KBM-7 (cell line): ENCODE measurements at regions not wholly inside any gene's neighbourhood (a gene's known extent, or its start where the extent isn't known, plus 50 kb on each side); places are given as distances from the start of the nearest gene placed in this dataset.

Experiments used
- DNase-seq: peaks from one replicate; pipeline ENCODE4 v3.0.0-alpha.2; 2015
- in situ Hi-C: fragments of 300-500 bp; cut with MboI; formaldehyde crosslinking; loops from 2 replicates; pipeline ENCODE4 v1.14.3; 2020; ENCODE audit warnings: low sequenced_read_pairs, low pct_unique_long_range_greater_than_20kb, mixed read lengths

GRCh38 chr2:125037135-125037653 lies 1012.1 kb downstream of the CNTNAP5 start:
- in situ Hi-C loops, result no loop called here
- no peak for DNase-seq

- in situ Hi-C loops, result no loop called here
- no peak for DNase-seq
Observed at GRCh38 chr2:125041846-125042245, 1016.8 kb downstream of the CNTNAP5 start.

GRCh38 chr2:125042727-125043126 lies 1017.6 kb downstream of the CNTNAP5 start:
- in situ Hi-C loops, result no loop called here
- DNase-seq, result no peak

DNA sequence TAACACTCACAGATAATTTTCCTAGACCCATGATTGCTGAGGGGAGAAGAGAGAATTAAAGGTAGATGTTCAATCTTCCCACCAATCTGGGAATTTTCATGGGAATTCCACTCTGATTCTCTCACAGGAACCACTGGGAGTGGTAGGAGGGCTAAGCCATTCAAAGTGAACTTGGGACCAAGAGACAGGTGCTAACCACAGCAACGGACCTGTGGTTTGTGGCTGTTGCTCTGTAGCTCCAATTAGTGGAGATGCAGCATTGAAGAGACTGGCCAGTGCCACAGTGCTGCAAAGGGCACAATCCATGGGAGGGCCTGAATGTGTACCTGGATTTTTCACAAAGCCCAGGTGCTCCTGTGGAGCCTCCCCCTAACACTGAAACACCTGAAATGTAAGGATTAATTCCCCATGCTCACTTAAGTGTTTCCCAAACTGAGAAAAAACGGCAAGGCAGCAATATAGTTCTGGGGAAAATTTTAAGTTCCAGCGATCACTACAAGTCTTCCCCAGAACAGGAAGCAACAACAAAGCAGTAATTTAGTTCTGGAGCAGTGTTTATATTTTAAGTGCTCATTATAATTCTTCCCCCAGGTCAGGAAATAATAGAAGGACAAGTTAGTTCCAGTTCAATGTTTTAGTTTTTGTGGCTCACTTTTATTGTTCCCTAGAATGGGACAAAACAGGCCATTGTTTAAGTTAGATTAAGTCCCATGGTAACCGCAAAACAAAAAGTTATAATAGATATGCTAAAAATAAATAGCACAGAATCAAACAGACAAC lies 1045.8 kb downstream of the CNTNAP5 start:
- in situ Hi-C loops, result no loop called here

DNA sequence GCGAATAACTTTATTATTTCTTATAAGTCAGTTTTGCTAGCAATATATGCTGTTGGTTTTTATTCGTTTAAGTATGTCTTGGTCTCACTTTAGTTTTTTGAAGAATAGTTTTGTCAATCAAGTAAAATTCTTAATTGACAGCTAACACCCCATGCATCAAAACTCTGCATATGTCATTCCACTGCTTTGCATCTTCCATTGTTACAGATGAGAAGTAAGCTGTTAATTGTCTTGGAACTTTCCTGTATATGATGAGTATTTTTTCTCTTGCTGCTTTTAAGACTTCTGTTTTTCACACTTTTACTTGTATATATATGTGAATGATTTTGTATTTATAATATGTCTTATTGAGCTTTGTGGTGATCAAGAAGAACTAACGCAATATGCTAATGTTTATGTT lies 1048.4 kb downstream of the CNTNAP5 start:
- in situ Hi-C loops, result no loop called here
- DNase-seq, result no peak

More for the DNA sequence above, 1045.8 kb downstream of the CNTNAP5 start:
- no peak for DNase-seq

DNA sequence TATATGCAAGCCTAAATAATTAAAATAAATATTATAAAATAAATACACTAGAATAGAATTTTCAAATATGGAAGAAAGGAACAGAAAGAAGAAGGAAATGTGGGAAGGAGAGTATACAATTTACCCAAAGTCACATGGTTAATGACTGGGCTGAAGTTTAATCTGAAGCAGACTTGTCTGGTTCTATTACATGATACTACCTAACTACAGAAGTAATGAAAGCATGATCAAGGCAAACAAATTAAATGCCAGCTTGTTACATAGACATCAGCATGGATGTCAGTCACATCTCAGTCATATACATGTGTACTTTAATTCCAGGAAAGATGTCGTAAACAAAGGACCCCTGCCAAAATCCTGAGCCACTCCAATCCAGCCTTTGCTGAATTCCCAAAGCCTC lies 1060.8 kb downstream of the CNTNAP5 start:
- in situ Hi-C loops, result no loop called here
- DNase-seq, result no peak

DNA sequence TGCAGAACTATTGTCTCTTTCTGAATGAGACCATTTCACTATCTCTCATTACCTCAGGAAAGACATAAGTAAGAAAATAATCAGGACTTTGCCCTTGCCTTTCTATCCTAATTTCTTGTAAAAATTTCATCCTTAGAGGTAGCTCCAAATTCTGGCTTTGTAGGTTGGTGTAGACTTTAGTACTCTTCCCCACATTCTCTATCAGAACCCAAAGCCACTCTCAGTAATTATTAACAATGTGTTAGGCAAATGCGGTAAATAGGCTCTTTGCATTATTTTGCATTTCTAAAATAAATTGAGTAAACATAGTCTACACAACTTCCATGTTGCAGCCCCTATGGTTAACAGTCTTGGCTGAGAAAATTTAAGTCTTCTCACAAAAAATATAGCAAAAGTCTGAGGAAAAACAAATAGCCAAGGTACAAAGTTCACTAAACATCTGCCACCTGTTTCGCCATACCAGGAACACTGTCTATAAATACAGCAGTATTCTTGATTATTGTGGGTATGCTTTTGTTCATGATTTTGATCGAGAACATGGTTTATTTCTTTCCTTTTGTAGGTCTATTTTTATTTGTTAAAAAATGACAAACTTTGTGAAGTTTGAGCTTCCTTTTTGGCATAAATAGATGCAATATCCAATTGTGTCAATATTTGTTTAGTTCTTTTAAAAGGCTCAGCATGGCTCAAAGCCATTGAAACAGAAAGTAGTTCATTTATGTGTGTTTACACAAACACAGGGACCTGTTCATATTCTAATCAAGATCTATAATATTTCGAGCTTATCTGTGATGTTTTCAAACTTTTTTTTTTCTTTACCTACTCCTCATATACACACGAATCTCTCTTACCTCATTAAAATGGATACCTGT lies 1061.5 kb downstream of the CNTNAP5 start:
- in situ Hi-C loops, result no loop called here

DNA sequence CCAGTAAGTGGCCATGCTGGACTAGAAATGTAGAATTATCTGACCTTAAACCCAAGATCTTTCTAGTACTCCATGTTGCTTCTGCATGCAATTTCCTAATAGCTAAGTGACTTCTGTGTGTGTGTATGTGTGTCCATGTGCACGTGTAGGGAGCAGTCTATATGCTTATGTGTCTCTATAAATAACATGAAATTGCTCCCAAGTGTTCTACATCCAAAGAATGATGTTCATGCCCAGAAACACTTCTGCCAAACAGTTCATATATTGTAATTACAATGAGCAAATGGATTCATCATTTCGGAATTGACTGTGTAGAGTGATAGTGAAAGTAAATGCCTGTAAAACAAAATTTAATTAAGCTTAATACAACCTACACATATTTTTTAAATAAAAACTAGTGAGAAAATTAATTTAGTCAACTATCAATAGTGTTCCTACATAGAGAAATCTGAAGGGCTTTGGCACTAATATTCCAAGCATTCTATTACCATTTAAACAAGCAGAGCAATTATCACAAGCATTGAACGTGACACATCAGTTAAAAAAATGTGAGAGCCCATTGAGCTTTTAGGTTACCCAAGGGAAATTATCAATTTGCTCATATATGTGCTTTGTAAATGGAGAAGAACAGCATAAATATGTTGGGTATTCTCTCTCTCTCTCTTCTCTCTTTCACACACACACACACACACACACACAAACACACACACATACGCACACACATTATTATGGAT lies 1067.4 kb downstream of the CNTNAP5 start:
- in situ Hi-C loops, result no loop called here
- no peak for DNase-seq

More for the DNA sequence above, 1061.5 kb downstream of the CNTNAP5 start:
- no peak for DNase-seq

GRCh38 chr2:125095826-125096225 lies 1070.7 kb downstream of the CNTNAP5 start:
- DNase-seq, result no peak
- in situ Hi-C loops, result no loop called here

DNA sequence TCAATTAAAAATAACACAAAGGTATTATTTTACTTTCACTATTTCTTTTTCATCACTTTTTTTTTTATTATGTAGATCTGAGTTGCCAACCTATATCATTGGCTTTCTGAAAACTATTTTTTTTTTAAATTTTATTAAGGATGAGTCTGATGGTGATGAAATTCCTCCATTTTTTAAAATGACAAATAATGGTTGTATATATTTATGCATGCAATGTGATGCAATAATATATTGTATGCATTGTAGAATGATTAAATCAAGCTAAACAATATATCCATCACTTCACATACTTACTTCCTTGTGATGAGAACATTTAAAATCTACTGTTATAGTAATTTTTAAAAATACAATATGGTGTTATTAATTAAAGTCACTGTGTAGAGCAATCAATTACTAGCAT lies 1081.6 kb downstream of the CNTNAP5 start:
- in situ Hi-C loops, result no loop called here
- DNase-seq, result no peak

DNA sequence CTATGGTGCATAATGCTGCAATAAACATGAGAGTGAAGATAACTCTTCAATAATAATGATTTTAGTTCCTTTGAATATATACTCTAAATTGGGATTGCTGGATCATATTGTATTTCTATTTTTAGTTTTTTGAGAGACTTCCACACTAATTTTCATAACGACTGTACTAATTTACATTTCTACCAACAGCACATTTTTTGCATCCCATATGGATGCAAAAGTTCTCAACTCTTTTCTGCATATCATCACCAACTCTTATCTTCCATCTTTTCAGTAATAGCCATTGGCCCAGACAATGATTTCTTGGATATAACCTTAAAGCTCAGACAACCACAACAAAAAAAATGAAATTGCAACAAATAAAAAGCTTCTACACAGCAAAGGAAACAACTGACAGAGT lies 1082.4 kb downstream of the CNTNAP5 start:
- in situ Hi-C loops, result no loop called here
- DNase-seq, result no peak

DNA sequence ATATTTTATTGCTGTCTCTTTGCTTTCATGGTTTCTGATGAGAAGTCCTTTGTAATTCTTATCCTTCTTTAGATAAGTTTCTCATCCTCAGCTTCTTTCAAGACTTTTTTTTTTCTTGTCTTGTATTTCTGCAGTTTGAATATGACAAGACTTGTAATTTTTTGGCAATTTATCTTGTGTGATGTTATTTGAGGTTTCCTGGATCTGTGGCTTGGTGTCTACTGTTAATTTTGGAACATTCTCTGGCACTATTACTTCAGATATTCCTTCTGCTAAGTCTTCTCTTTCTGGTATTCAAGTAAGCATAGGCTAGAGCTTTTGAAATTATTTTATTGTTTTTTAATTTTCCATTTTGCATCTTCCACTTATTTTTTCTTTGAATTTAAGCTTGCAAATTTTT lies 1083.2 kb downstream of the CNTNAP5 start:
- DNase-seq, result no peak
- in situ Hi-C loops, result no loop called here

GRCh38 chr2:125125902-125126301 lies 1100.8 kb downstream of the CNTNAP5 start:
- DNase-seq, result no peak
- in situ Hi-C loops, result no loop called here

DNA sequence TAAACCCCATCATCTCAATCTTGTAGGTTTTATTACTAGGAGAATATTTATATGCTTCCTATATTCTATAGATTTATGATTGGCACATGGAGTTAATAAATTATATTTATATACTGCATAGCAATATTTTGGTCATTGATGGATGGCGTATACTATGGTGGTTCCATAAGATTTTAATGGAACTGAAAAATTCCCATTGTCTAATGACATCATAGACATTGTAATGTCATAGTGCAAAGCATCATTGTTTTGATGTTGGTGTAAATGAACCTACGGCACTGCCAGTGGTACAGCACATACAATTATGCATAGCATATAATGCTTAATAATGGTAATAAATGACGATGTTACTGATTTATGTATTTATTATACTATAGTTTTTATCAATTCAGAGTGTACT lies 1135.9 kb downstream of the CNTNAP5 start:
- in situ Hi-C loops, result no loop called here
- DNase-seq, result no peak

GRCh38 chr2:125167152-125167551 lies 1142.1 kb downstream of the CNTNAP5 start:
- no peak for DNase-seq

DNA sequence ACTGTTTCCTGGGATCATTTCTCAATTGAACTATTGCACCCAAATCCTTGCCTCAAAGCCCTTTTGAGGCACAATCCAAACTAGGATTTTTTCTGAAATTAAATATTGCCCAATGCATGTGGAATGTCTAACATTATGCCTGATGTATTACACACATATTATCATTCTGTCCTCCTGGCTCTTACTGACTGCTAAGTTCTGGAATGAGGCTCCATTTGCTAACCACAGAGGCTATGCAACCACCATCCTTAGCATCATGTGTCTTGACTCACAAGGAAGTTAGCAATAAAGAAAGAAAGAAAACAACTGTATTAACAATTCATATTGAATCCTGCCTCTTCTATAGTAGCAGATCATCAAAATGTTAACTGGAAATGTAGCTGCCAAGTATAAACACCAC lies 1142.7 kb downstream of the CNTNAP5 start:
- in situ Hi-C loops, result no loop called here
- no peak for DNase-seq

More at GRCh38 chr2:125167152-125167551, 1142.1 kb downstream of the CNTNAP5 start:
- in situ Hi-C loops, result no loop called here

DNA sequence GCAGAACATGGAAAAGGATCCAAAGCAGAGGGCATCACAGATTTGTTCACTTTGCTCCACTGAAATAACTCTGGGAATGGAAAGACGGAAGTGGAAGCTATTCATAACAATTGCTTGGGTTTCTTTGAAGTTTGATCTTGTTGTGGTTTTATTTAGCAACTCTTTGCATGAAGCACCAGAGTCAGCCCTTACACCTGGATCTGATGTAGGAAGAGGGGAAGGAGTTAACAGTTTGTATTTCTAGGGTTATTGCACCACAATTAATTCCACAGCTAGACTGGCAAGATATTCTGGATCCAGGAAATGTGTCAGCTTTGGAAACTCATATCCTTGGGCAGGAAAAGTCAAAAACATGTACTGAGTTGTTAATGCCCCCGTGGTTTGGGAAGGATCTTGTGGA lies 1143.4 kb downstream of the CNTNAP5 start:
- no peak for DNase-seq
- in situ Hi-C loops, result no loop called here

GRCh38 chr2:125169022-125169763 lies 1144.1 kb downstream of the CNTNAP5 start:
- DNase-seq, result no peak
- in situ Hi-C loops, result no loop called here

DNA sequence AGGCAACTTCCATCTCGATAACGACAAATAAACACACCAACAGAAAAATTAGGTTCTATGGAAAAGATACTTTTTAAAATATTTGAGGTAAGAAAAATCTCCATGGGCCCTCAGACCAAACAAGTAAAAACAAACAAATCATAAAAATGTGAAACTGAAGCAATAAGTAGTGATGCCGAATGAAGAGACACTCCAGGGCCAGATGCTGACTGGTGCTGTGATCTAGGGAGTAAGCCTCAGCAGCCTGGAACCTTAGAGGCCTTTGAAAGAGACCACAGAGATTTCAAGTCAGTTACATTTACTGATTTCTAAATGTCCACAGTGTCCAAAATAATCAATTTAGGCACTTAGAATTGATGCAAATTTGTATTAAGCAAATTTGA lies 1144.7 kb downstream of the CNTNAP5 start:
- in situ Hi-C loops, result no loop called here
- no peak for DNase-seq
